ENCODE measurements at regions not wholly inside any gene's neighbourhood (a gene's known extent, or its start where the extent isn't known, plus 50 kb on each side); places are given as distances from the start of the nearest gene placed in this dataset.

DNA sequence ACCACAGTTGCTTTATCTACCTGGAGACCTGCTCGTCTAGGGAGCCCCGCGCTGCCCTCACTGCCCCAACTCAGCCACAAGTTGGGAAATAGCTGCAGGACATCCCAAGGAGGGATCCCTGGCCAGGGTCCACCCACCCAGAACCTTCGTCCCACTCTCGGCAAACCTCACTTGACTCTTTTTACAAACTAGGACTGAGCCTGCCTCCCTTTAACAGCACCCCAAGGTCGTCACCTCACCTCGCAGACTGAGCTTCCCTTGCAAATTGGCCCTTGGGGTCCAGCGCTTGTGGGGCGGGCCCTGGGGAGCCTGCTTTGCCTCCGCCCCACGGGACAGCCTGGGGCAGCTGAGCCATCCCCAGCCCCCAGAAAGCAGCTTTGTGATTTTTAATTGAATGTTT is 1505.8 kb downstream of the TBC1D22A start:
- TF ChIP-seq GATA2 (IDR thresholded peaks at IDR 0.05; ENCODE audit: low read depth, low read length): no peak
- no peak for TF ChIP-seq GATA3 (IDR thresholded peaks at IDR 0.05; ENCODE audit: low read depth, low read length)
